ENCODE measurements at regions not wholly inside any gene's neighbourhood (a gene's known extent, or its start where the extent isn't known, plus 50 kb on each side); places are given as distances from the start of the nearest gene placed in this dataset.

- intact Hi-C loops (cut with micrococcal nuclease) (no loop called here), dilution Hi-C loops (cut with HindIII; ENCODE audit: low sequenced_read_pairs, unreplicated experiment) (no loop called here), in situ Hi-C loops (cut with MboI; ENCODE audit: low sequenced_read_pairs) (no loop called here)
- Histone ChIP-seq H2BK15ac (ENCODE audit: low read depth, low read length) (no peak overlapping the region), H3K27me3 (ENCODE audit: control insufficient read depth, insufficient read depth, low read length) (no peaks in the 10 kb centered on the region), H2BK5ac (ENCODE audit: low read depth, low read length, poor library complexity, severe bottlenecking) (no peak overlapping the region), H2BK20ac (ENCODE audit: low read depth, low read length) (no peak overlapping the region), H3K14ac (replicated peaks; ENCODE audit: low read depth, low read length) (no peak overlapping the region), H3K56ac (ENCODE audit: extremely low read depth, insufficient read depth, low read length) (no peak overlapping the region), H3K27ac (ENCODE audit: insufficient read depth, low read length) (no peak overlapping the region), H3K9me1 (ENCODE audit: insufficient read depth, low read length) (no peaks in the 10 kb centered on the region), H2BK120ac (ENCODE audit: low read depth, low read length) (no peak overlapping the region), H3K36me3 (ENCODE audit: control insufficient read depth, insufficient read depth, low read length) (no peaks in the 10 kb centered on the region), H3K18ac (ENCODE audit: low read depth, low read length) (no peak overlapping the region), H2AK5ac (ENCODE audit: low read depth, low read length) (no peak overlapping the region), H3K9me3 (ENCODE audit: control insufficient read depth, insufficient read depth, low read length) (no peaks in the 10 kb centered on the region), H4K91ac (ENCODE audit: insufficient read depth, low read depth, low read length) (no peak overlapping the region), H3K23ac (ENCODE audit: low read depth, low read length) (no peak overlapping the region), H3K4me1 (ENCODE audit: control insufficient read depth, insufficient read depth, low read length) (no peaks in the 10 kb centered on the region), H3K4me2 (ENCODE audit: low read depth, low read length) (no peak overlapping the region), H4K5ac (ENCODE audit: low read depth, low read length) (no peak overlapping the region), H4K20me1 (ENCODE audit: insufficient read depth, low read length) (no peaks in the 10 kb centered on the region), H3K4ac (ENCODE audit: low read depth, low read length) (no peak overlapping the region), H3K9ac (ENCODE audit: low read depth, low read length) (no peak overlapping the region), H3K4me3 (ENCODE audit: insufficient read depth, low read depth, low read length) (no peak overlapping the region), H3K79me1 (ENCODE audit: low read depth in 1 of 2, low read length in 2 of 2) (no peaks in the 10 kb centered on the region), H2AK9ac (replicated peaks; ENCODE audit: low read depth, low read length, poor library complexity) (no peak overlapping the region), H4K8ac (ENCODE audit: low read depth in 2 of 2, low read length in 2 of 2) (no peak overlapping the region), H2AFZ (replicated peaks; ENCODE audit: low read length, poor library complexity) (no peak overlapping the region)
- TF ChIP-seq, protein P1, sequence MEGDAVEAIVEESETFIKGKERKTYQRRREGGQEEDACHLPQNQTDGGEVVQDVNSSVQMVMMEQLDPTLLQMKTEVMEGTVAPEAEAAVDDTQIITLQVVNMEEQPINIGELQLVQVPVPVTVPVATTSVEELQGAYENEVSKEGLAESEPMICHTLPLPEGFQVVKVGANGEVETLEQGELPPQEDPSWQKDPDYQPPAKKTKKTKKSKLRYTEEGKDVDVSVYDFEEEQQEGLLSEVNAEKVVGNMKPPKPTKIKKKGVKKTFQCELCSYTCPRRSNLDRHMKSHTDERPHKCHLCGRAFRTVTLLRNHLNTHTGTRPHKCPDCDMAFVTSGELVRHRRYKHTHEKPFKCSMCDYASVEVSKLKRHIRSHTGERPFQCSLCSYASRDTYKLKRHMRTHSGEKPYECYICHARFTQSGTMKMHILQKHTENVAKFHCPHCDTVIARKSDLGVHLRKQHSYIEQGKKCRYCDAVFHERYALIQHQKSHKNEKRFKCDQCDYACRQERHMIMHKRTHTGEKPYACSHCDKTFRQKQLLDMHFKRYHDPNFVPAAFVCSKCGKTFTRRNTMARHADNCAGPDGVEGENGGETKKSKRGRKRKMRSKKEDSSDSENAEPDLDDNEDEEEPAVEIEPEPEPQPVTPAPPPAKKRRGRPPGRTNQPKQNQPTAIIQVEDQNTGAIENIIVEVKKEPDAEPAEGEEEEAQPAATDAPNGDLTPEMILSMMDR (conservative IDR thresholded peaks at IDR 0.05; ENCODE audit: low read depth, low read length): no peak
- ATAC-seq (ENCODE audit: low read depth) (no peak), DNase-seq (no peak)
- ChIA-PET CTCF (no interaction called here), POLR2A (ENCODE audit: unreplicated experiment) (no interaction called here)
- BruUV-seq (replicated peaks): no TSS peak
- WGBS, 2 experiments (ENCODE audit: extremely low coverage in 2 of 2, insufficient read length in 1 of 2): no CpG with 5 or more reads among the region's 9 CpGs
These were observed 2134.7 kb downstream of the PCDH9 start for GRCh38 chr13:65095161-65096082.
